ENCODE measurements at regions not wholly inside any gene's neighbourhood (a gene's known extent, or its start where the extent isn't known, plus 50 kb on each side); places are given as distances from the start of the nearest gene placed in this dataset.
A peak's percentile ranks its signal among the peaks of the same experiment; 100 is the strongest.

- H3K27ac ChIP-seq (ENCODE audit: low read depth, low read length), result no peak overlapping the region
- H3K4me1 ChIP-seq (ENCODE audit: insufficient read depth, low read length), result peaks cover 10% of the 10 kb centered on the region
- H3K36me3 ChIP-seq (ENCODE audit: insufficient read depth, low read length), result no peaks in the 10 kb centered on the region
- H3K79me2 ChIP-seq (ENCODE audit: insufficient read depth, low read length), result no peaks in the 10 kb centered on the region
- no peak overlapping the region for H3K4me3 ChIP-seq (ENCODE audit: insufficient read depth, low read length)
- no peak for DNase-seq (ENCODE audit: insufficient read length, low spot score, missing footprints)
- no peaks in the 10 kb centered on the region for H4K20me1 ChIP-seq (ENCODE audit: insufficient read depth, low read length)
- no peak overlapping the region for H3K4me2 ChIP-seq (ENCODE audit: insufficient read depth, low read length)
- H2AFZ ChIP-seq (ENCODE audit: low read length), result no peak overlapping the region
- no peaks in the 10 kb centered on the region for H3K9me3 ChIP-seq (ENCODE audit: low read depth, low read length)
- TF ChIP-seq CTCF (IDR thresholded peaks at IDR 0.05; ENCODE audit: extremely low read depth, low read depth, low read length), result no peak
- H3K27me3 ChIP-seq (ENCODE audit: insufficient read depth, low read length), result peaks cover 10% of the 10 kb centered on the region
Measured at GRCh38 chr9:89928106-89928505, 323.3 kb downstream of the GADD45G start.

- H3K4me2 ChIP-seq (ENCODE audit: insufficient read depth, low read length), result no peak overlapping the region
Measured at GRCh38 chr9:89928521-89929275, 323.9 kb downstream of the GADD45G start.

GRCh38 chr9:89929315-89929672 is 324.5 kb downstream of the GADD45G start:
- H3K36me3 ChIP-seq (ENCODE audit: insufficient read depth, low read length), result no peaks in the 10 kb centered on the region
- H3K4me2 ChIP-seq (ENCODE audit: insufficient read depth, low read length), result no peak overlapping the region
- DNase-seq (ENCODE audit: insufficient read length, low spot score, missing footprints), result no peak
- no peaks in the 10 kb centered on the region for H3K9me3 ChIP-seq (ENCODE audit: low read depth, low read length)
- H3K4me1 ChIP-seq (ENCODE audit: insufficient read depth, low read length), result peaks cover 10% of the 10 kb centered on the region
- H2AFZ ChIP-seq (ENCODE audit: low read length), result no peak overlapping the region
- peaks cover 10% of the 10 kb centered on the region for H3K27me3 ChIP-seq (ENCODE audit: insufficient read depth, low read length)
- H3K27ac ChIP-seq (ENCODE audit: low read depth, low read length), result no peak overlapping the region
- no peak overlapping the region for H3K4me3 ChIP-seq (ENCODE audit: insufficient read depth, low read length)
- H3K79me2 ChIP-seq (ENCODE audit: insufficient read depth, low read length), result no peaks in the 10 kb centered on the region
- H4K20me1 ChIP-seq (ENCODE audit: insufficient read depth, low read length), result no peaks in the 10 kb centered on the region
- no peak for TF ChIP-seq CTCF (IDR thresholded peaks at IDR 0.05; ENCODE audit: extremely low read depth, low read depth, low read length)

More at GRCh38 chr9:89928521-89929275, 323.9 kb downstream of the GADD45G start:
- DNase-seq (ENCODE audit: insufficient read length, low spot score, missing footprints), result no peak
- peaks cover 10% of the 10 kb centered on the region for H3K27me3 ChIP-seq (ENCODE audit: insufficient read depth, low read length)
- no peaks in the 10 kb centered on the region for H3K36me3 ChIP-seq (ENCODE audit: insufficient read depth, low read length)
- no peaks in the 10 kb centered on the region for H3K9me3 ChIP-seq (ENCODE audit: low read depth, low read length)
- H3K79me2 ChIP-seq (ENCODE audit: insufficient read depth, low read length), result no peaks in the 10 kb centered on the region
- H4K20me1 ChIP-seq (ENCODE audit: insufficient read depth, low read length), result no peaks in the 10 kb centered on the region
- no peak overlapping the region for H3K27ac ChIP-seq (ENCODE audit: low read depth, low read length)
- H3K4me3 ChIP-seq (ENCODE audit: insufficient read depth, low read length), result no peak overlapping the region
- TF ChIP-seq CTCF (IDR thresholded peaks at IDR 0.05; ENCODE audit: extremely low read depth, low read depth, low read length), result no peak
- H2AFZ ChIP-seq (ENCODE audit: low read length), result no peak overlapping the region
- peaks cover 10% of the 10 kb centered on the region for H3K4me1 ChIP-seq (ENCODE audit: insufficient read depth, low read length)

GRCh38 chr9:89929673-89930480 is 325.1 kb downstream of the GADD45G start:
- peaks cover 10% of the 10 kb centered on the region for H3K4me1 ChIP-seq (ENCODE audit: insufficient read depth, low read length)
- no peak overlapping the region for H3K4me3 ChIP-seq (ENCODE audit: insufficient read depth, low read length)
- no peak for TF ChIP-seq CTCF (IDR thresholded peaks at IDR 0.05; ENCODE audit: extremely low read depth, low read depth, low read length)
- H3K27ac ChIP-seq (ENCODE audit: low read depth, low read length), result no peak overlapping the region
- peak overlapping the region; percentile 51 for H3K4me2 ChIP-seq (ENCODE audit: insufficient read depth, low read length)
- peak overlapping the region; percentile 41 for H2AFZ ChIP-seq (ENCODE audit: low read length)
- H4K20me1 ChIP-seq (ENCODE audit: insufficient read depth, low read length), result no peaks in the 10 kb centered on the region
- no peaks in the 10 kb centered on the region for H3K9me3 ChIP-seq (ENCODE audit: low read depth, low read length)
- peaks cover 10% of the 10 kb centered on the region for H3K27me3 ChIP-seq (ENCODE audit: insufficient read depth, low read length)
- DNase-seq (ENCODE audit: insufficient read length, low spot score, missing footprints), result peak; percentile 77
- H3K79me2 ChIP-seq (ENCODE audit: insufficient read depth, low read length), result no peaks in the 10 kb centered on the region
- no peaks in the 10 kb centered on the region for H3K36me3 ChIP-seq (ENCODE audit: insufficient read depth, low read length)
